ENCODE measurements at regions not wholly inside any gene's neighbourhood (a gene's known extent, or its start where the extent isn't known, plus 50 kb on each side); places are given as distances from the start of the nearest gene placed in this dataset.

DNA sequence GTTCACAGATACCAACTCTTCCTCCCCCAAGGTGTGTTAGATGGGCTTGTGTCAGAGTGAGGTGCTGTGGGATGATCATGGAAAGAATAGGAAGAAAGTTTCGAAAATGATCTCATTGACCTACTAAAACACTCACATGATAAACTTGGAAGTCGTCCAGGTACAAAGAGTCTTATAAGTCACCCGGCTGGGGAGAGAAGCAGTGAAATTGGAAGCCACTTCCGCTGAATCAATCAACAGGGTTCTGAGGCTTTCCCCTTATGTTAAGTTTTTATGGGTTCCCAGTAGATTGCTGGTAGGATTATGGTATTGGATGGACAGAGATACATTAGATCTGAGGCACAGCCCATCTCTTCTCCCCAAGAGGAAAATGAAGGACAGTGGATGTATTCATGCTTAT, 218.8 kb upstream of the MSX2 start:
- TF ChIP-seq, protein P1, sequence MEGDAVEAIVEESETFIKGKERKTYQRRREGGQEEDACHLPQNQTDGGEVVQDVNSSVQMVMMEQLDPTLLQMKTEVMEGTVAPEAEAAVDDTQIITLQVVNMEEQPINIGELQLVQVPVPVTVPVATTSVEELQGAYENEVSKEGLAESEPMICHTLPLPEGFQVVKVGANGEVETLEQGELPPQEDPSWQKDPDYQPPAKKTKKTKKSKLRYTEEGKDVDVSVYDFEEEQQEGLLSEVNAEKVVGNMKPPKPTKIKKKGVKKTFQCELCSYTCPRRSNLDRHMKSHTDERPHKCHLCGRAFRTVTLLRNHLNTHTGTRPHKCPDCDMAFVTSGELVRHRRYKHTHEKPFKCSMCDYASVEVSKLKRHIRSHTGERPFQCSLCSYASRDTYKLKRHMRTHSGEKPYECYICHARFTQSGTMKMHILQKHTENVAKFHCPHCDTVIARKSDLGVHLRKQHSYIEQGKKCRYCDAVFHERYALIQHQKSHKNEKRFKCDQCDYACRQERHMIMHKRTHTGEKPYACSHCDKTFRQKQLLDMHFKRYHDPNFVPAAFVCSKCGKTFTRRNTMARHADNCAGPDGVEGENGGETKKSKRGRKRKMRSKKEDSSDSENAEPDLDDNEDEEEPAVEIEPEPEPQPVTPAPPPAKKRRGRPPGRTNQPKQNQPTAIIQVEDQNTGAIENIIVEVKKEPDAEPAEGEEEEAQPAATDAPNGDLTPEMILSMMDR (IDR thresholded peaks at IDR 0.05; ENCODE audit: poor library complexity) = no peak
- TF ChIP-seq EZH2phosphoT487 (IDR thresholded peaks at IDR 0.05; ENCODE audit: low read depth, severe bottlenecking, unreplicated experiment) (no peak), EZH2 (IDR thresholded peaks at IDR 0.05; ENCODE audit: borderline replicate concordance) (no peak)
